SK-N-SH treated with all-trans-retinoic acid at 6 μM for 48 hours (cell line): ENCODE measurements at regions not wholly inside any gene's neighbourhood (a gene's known extent, or its start where the extent isn't known, plus 50 kb on each side); places are given as distances from the start of the nearest gene placed in this dataset.

ENCODE experiments used
- ARNTL ChIP-seq: fragments of 450-650 bp; formaldehyde crosslinking; IDR thresholded peaks from 2 replicates; pipeline ENCODE4 v1.5.0; 2020; ENCODE audit warnings: low read depth, mild to moderate bottlenecking, moderate library complexity, borderline replicate concordance
- ZFP30 ChIP-seq: fragments of 450-650 bp; formaldehyde crosslinking; IDR thresholded peaks from 2 replicates; pipeline ENCODE4 v1.5.0; 2022; ENCODE audit warnings: mild to moderate bottlenecking, moderate library complexity
- TF ChIP-seq, protein P1 (sequence below): fragments of 250-450 bp; sonication (Bioruptor Pico); IDR thresholded peaks from 2 replicates; pipeline ENCODE4 v1.8.0; 2020; ENCODE audit warnings: mild to moderate bottlenecking, moderate library complexity, borderline replicate concordance

DNA sequence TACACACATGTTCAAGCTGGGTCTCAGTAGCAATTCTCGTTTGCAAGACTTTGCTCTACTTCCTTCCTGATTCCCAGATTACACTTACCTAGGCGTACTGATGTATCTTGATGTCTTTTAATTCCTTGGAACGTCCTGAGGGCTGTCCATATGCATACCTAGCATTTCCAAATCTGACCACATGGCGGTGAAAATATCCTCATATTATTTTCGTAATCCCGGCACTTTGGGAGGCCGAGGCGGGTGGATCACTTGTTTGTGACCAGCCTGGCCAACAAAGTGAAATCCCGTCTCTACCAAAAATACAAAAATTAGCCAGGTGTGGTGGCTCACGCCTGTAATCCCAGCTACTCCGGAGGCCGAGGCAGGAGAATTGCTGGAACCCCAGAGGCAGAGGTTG is 1786.3 kb upstream of the TENM3 start:
- TF ChIP-seq ZFP30 (CRISPR knock-in tag) (no peak), ARNTL (CRISPR knock-in tag) (no peak)
- TF ChIP-seq, protein P1, sequence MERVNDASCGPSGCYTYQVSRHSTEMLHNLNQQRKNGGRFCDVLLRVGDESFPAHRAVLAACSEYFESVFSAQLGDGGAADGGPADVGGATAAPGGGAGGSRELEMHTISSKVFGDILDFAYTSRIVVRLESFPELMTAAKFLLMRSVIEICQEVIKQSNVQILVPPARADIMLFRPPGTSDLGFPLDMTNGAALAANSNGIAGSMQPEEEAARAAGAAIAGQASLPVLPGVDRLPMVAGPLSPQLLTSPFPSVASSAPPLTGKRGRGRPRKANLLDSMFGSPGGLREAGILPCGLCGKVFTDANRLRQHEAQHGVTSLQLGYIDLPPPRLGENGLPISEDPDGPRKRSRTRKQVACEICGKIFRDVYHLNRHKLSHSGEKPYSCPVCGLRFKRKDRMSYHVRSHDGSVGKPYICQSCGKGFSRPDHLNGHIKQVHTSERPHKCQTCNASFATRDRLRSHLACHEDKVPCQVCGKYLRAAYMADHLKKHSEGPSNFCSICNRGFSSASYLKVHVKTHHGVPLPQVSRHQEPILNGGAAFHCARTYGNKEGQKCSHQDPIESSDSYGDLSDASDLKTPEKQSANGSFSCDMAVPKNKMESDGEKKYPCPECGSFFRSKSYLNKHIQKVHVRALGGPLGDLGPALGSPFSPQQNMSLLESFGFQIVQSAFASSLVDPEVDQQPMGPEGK (CRISPR knock-in tag), result no peak
